Thyroid gland (tissue), 4 donors: ENCODE measurements at regions not wholly inside any gene's neighbourhood (a gene's known extent, or its start where the extent isn't known, plus 50 kb on each side); places are given as distances from the start of the nearest gene placed in this dataset.

Source experiments
- DNase-seq, 2 donors: peaks; one replicate each; pipeline ENCODE4 v3.0.0-alpha.2; 2019
- H3K27ac ChIP-seq, 3 donors: fragments of 200-600 bp; sonication (generic); 1 replicate in 2 of 3; 2 replicates in 1 of 3; pipeline ENCODE4 v1.5.1; 2016 to 2019; ENCODE audit warnings: mild to moderate bottlenecking in 1 of 3, moderate library complexity in 1 of 3
- H3K27me3 ChIP-seq: fragments of 200-600 bp; sonication (generic); one replicate; pipeline ENCODE4 v1.5.1; 2019
- H3K36me3 ChIP-seq, 2 donors: fragments of 200-600 bp; sonication (generic); one replicate each; pipeline ENCODE4 v1.5.1; 2016 to 2019
- H3K4me1 ChIP-seq, 2 donors: fragments of 200-600 bp; sonication (generic); one replicate each; pipeline ENCODE4 v1.5.1; 2017 to 2019
- H3K4me3 ChIP-seq, 3 donors: fragments of 200-600 bp; sonication (generic); replicated peaks in 1 of 3; 1 replicate in 2 of 3; 2 replicates in 1 of 3; pipeline ENCODE4 v1.5.1; 2016; ENCODE audit warnings: mild to moderate bottlenecking in 1 of 3
- H3K9me3 ChIP-seq: fragments of 200-600 bp; sonication (generic); one replicate; pipeline ENCODE4 v1.5.1; 2017
- CTCF ChIP-seq, 6 experiments: fragments of 200-600 bp in 3 of 6; fragments of 450-650 bp in 3 of 6; sonication (generic) in 3 of 6; IDR thresholded peaks; one replicate each; pipeline ENCODE4 v1.5.1; 2016 to 2019; ENCODE audit warnings: antibody characterized with exemption in 6 of 6, mild to moderate bottlenecking in 2 of 6, inconsistent platforms in 1 of 6, moderate library complexity in 1 of 6
- POLR2A ChIP-seq, 2 donors: fragments of 450-650 bp; IDR thresholded peaks; one replicate each; pipeline ENCODE4 v1.6.1; 2017; ENCODE audit warnings: antibody characterized with exemption in 2 of 2, mild to moderate bottlenecking in 2 of 2, moderate library complexity in 1 of 2
- WGBS, 2 donors: methylation state at CpG; one replicate each; pipeline ENCODE4 v1.1.5; 2017; 5-methylcytosine and 5-hydroxymethylcytosine counted together
- intact Hi-C: fragments of 100-400 bp; cut with DNase I; formaldehyde crosslinking; loops from one replicate; pipeline ENCODE4 v1.15.1; 2023

GRCh38 chr9:118029425-118029824 is 325.2 kb downstream of the TLR4 start:
- no peaks in the 10 kb centered on the region for H3K27me3 ChIP-seq
- intact Hi-C loops = no loop called here

GRCh38 chr9:118034701-118035100 is 330.5 kb downstream of the TLR4 start:
- Histone ChIP-seq H3K4me1 (no peaks in the 10 kb centered on the region), H3K27ac (no peak overlapping the region), H3K36me3 (no peaks in the 10 kb centered on the region), H3K9me3 (no peaks in the 10 kb centered on the region), H3K4me3 (no peak overlapping the region), H3K27me3 (no peaks in the 10 kb centered on the region)
- no peak for TF ChIP-seq CTCF (IDR thresholded peaks at IDR 0.05)
- no peak for TF ChIP-seq POLR2A (IDR thresholded peaks at IDR 0.05)
- no peak for DNase-seq
- intact Hi-C loops = no loop called here
- 50 to 75% methylated on average over 1 of the region's 1 CpG for WGBS, 2 donors

More at GRCh38 chr9:118029425-118029824, 325.2 kb downstream of the TLR4 start:
- Histone ChIP-seq H3K27ac (no peak overlapping the region), H3K9me3 (no peaks in the 10 kb centered on the region), H3K4me1 (no peaks in the 10 kb centered on the region), H3K4me3 (no peak overlapping the region), H3K36me3 (no peaks in the 10 kb centered on the region)
- TF ChIP-seq POLR2A (IDR thresholded peaks at IDR 0.05) (no peak), CTCF (IDR thresholded peaks at IDR 0.05) (no peak)
- DNase-seq = no peak

- intact Hi-C loops = no loop called here
- no peaks in the 10 kb centered on the region for H3K27me3 ChIP-seq
- no peak overlapping the region for H3K27ac ChIP-seq
- H3K36me3 ChIP-seq = no peaks in the 10 kb centered on the region
- H3K4me1 ChIP-seq = no peaks in the 10 kb centered on the region
- DNase-seq = no peak
- no peak overlapping the region for H3K4me3 ChIP-seq
- TF ChIP-seq POLR2A (IDR thresholded peaks at IDR 0.05) (no peak), CTCF (IDR thresholded peaks at IDR 0.05) (no peak)
- no peaks in the 10 kb centered on the region for H3K9me3 ChIP-seq
- 52 to 53% methylated on average over 2 of the region's 2 CpGs for WGBS, 2 donors
Measured at GRCh38 chr9:118038713-118039112, 334.5 kb downstream of the TLR4 start.

GRCh38 chr9:118058227-118058626 is 354.0 kb downstream of the TLR4 start:
- no peak overlapping the region for H3K4me3 ChIP-seq
- no peaks in the 10 kb centered on the region for H3K36me3 ChIP-seq
- TF ChIP-seq CTCF (IDR thresholded peaks at IDR 0.05) (no peak), POLR2A (IDR thresholded peaks at IDR 0.05) (no peak)
- H3K9me3 ChIP-seq = no peaks in the 10 kb centered on the region
- intact Hi-C loops = no loop called here
- H3K27me3 ChIP-seq = no peaks in the 10 kb centered on the region
- H3K4me1 ChIP-seq = no peaks in the 10 kb centered on the region
- WGBS, 2 donors = 41 to 48% methylated on average over 2 of the region's 2 CpGs
- DNase-seq = no peak
- H3K27ac ChIP-seq = no peak overlapping the region

- no peak for DNase-seq
- H3K4me3 ChIP-seq = no peak overlapping the region
- WGBS, 2 donors = 21 to 23% methylated on average over 11 of the region's 11 CpGs
- no peaks in the 10 kb centered on the region for H3K4me1 ChIP-seq
- no peaks in the 10 kb centered on the region for H3K36me3 ChIP-seq
- no peak overlapping the region for H3K27ac ChIP-seq
- no peaks in the 10 kb centered on the region for H3K9me3 ChIP-seq
- H3K27me3 ChIP-seq = no peaks in the 10 kb centered on the region
- intact Hi-C loops = no loop called here
- no peak for TF ChIP-seq POLR2A (IDR thresholded peaks at IDR 0.05)
- TF ChIP-seq CTCF (IDR thresholded peaks at IDR 0.05) = no peak
Measured at GRCh38 chr9:118059484-118060278, 355.5 kb downstream of the TLR4 start.
